ENCODE measurements at regions not wholly inside any gene's neighbourhood (a gene's known extent, or its start where the extent isn't known, plus 50 kb on each side); places are given as distances from the start of the nearest gene placed in this dataset.

DNA sequence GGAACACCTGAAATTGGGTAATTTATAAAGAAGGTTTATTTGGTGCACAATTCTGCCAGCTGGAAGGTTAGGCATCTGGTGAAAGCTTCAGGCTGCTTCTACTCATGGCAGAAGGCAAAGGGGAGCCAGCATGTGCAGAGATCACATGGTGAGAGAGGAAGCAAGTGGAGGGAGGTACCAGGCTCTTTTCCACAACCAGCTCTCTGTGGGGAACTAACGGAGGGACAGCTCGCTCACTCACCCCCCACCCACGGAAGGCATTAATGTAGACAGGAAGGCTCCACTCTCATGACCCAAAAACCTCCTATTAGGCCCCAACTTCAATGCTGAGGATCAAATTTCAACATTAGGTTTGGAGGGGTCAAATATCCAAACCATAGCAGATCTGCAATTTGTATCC, 75.6 kb upstream of the ARHGAP32 start:
- TF ChIP-seq, protein P1, sequence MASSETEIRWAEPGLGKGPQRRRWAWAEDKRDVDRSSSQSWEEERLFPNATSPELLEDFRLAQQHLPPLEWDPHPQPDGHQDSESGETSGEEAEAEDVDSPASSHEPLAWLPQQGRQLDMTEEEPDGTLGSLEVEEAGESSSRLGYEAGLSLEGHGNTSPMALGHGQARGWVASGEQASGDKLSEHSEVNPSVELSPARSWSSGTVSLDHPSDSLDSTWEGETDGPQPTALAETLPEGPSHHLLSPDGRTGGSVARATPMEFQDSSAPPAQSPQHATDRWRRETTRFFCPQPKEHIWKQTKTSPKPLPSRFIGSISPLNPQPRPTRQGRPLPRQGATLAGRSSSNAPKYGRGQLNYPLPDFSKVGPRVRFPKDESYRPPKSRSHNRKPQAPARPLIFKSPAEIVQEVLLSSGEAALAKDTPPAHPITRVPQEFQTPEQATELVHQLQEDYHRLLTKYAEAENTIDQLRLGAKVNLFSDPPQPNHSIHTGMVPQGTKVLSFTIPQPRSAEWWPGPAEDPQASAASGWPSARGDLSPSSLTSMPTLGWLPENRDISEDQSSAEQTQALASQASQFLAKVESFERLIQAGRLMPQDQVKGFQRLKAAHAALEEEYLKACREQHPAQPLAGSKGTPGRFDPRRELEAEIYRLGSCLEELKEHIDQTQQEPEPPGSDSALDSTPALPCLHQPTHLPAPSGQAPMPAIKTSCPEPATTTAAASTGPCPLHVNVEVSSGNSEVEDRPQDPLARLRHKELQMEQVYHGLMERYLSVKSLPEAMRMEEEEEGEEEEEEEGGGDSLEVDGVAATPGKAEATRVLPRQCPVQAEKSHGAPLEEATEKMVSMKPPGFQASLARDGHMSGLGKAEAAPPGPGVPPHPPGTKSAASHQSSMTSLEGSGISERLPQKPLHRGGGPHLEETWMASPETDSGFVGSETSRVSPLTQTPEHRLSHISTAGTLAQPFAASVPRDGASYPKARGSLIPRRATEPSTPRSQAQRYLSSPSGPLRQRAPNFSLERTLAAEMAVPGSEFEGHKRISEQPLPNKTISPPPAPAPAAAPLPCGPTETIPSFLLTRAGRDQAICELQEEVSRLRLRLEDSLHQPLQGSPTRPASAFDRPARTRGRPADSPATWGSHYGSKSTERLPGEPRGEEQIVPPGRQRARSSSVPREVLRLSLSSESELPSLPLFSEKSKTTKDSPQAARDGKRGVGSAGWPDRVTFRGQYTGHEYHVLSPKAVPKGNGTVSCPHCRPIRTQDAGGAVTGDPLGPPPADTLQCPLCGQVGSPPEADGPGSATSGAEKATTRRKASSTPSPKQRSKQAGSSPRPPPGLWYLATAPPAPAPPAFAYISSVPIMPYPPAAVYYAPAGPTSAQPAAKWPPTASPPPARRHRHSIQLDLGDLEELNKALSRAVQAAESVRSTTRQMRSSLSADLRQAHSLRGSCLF (CRISPR knock-in tag; IDR thresholded peaks at IDR 0.05; ENCODE audit: borderline replicate concordance), result no peak
- TF ChIP-seq KLF12 (CRISPR knock-in tag; IDR thresholded peaks at IDR 0.05; ENCODE audit: borderline replicate concordance), result no peak
- no peak for TF ChIP-seq EP300 (IDR thresholded peaks at IDR 0.05; ENCODE audit: low read depth in 2 of 2, low read length in 2 of 2)
- TF ChIP-seq EP300 (CRISPR knock-in tag; IDR thresholded peaks at IDR 0.05; ENCODE audit: borderline replicate concordance), result no peak
- TF ChIP-seq, protein P2, sequence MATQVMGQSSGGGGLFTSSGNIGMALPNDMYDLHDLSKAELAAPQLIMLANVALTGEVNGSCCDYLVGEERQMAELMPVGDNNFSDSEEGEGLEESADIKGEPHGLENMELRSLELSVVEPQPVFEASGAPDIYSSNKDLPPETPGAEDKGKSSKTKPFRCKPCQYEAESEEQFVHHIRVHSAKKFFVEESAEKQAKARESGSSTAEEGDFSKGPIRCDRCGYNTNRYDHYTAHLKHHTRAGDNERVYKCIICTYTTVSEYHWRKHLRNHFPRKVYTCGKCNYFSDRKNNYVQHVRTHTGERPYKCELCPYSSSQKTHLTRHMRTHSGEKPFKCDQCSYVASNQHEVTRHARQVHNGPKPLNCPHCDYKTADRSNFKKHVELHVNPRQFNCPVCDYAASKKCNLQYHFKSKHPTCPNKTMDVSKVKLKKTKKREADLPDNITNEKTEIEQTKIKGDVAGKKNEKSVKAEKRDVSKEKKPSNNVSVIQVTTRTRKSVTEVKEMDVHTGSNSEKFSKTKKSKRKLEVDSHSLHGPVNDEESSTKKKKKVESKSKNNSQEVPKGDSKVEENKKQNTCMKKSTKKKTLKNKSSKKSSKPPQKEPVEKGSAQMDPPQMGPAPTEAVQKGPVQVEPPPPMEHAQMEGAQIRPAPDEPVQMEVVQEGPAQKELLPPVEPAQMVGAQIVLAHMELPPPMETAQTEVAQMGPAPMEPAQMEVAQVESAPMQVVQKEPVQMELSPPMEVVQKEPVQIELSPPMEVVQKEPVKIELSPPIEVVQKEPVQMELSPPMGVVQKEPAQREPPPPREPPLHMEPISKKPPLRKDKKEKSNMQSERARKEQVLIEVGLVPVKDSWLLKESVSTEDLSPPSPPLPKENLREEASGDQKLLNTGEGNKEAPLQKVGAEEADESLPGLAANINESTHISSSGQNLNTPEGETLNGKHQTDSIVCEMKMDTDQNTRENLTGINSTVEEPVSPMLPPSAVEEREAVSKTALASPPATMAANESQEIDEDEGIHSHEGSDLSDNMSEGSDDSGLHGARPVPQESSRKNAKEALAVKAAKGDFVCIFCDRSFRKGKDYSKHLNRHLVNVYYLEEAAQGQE (IDR thresholded peaks at IDR 0.05; ENCODE audit: borderline replicate concordance in 1 of 2, low read depth in 1 of 2, low read length in 2 of 2), result no peak
- TF ChIP-seq TMF1 (CRISPR knock-in tag; IDR thresholded peaks at IDR 0.05; ENCODE audit: low read depth), result no peak
- TF ChIP-seq ZNF274 (CRISPR knock-in tag; IDR thresholded peaks at IDR 0.05), result no peak
- TF ChIP-seq HOXA5 (CRISPR knock-in tag; IDR thresholded peaks at IDR 0.05), result no peak

Measured in HepG2 (cell line).